HepG2 (cell line): ENCODE measurements at regions not wholly inside any gene's neighbourhood (a gene's known extent, or its start where the extent isn't known, plus 50 kb on each side); places are given as distances from the start of the nearest gene placed in this dataset.

Source experiments
- BHLHE40 ChIP-seq: IDR thresholded peaks from 2 replicates; pipeline ENCODE4 v1.6.1; 2011; ENCODE audit warnings: low read length, improper control_type of control experiment
- CAMTA2 ChIP-seq: sonication (generic); formaldehyde crosslinking; IDR thresholded peaks from 2 replicates; pipeline ENCODE4 v1.4.0; 2020; ENCODE audit warnings: mild to moderate bottlenecking, missing genetic modification reagents, borderline replicate concordance
- FOXA1 ChIP-seq, 2 experiments: fragments of 450-650 bp in 1 of 2; sonication (generic) in 1 of 2; formaldehyde crosslinking in 1 of 2; IDR thresholded peaks; 2 replicates each; pipeline versions ENCODE4 v1.4.0 to v1.6.1; 2016 to 2020; ENCODE audit warnings: missing genetic modification reagents in 1 of 2
- NPAS2 ChIP-seq: sonication (generic); formaldehyde crosslinking; IDR thresholded peaks from 2 replicates; pipeline ENCODE4 v1.8.0; 2022; ENCODE audit warnings: mild to moderate bottlenecking, missing genetic modification reagents, borderline replicate concordance
- SATB2 ChIP-seq: sonication (generic); formaldehyde crosslinking; IDR thresholded peaks from 2 replicates; pipeline ENCODE4 v1.5.0; 2020; ENCODE audit warnings: missing genetic modification reagents
- SIX4 ChIP-seq: sonication (generic); formaldehyde crosslinking; IDR thresholded peaks from 2 replicates; pipeline ENCODE4 v1.4.0; 2020; ENCODE audit warnings: missing genetic modification reagents
- SMC3 ChIP-seq: IDR thresholded peaks from 2 replicates; pipeline ENCODE4 v1.6.1; 2011; ENCODE audit warnings: low read length, improper control_type of control experiment
- SOX6 ChIP-seq, 2 experiments: fragments of 450-650 bp in 1 of 2; sonication (generic) in 1 of 2; formaldehyde crosslinking in 1 of 2; IDR thresholded peaks; 2 replicates each; pipeline versions ENCODE4 v1.4.0 to v1.6.1; 2017 to 2020; ENCODE audit warnings: antibody characterized with exemption in 1 of 2, mild to moderate bottlenecking in 1 of 2, missing genetic modification reagents in 1 of 2
- TAF15 ChIP-seq: fragments of 200-400 bp; formaldehyde crosslinking; IDR thresholded peaks from one replicate; pipeline ENCODE4 v1.6.1; 2018; ENCODE audit warnings: mild to moderate bottlenecking, low read depth, low read length; ENCODE audit not compliant: poor library complexity, severe bottlenecking
- TSC22D2 ChIP-seq: sonication (generic); formaldehyde crosslinking; IDR thresholded peaks from 2 replicates; pipeline ENCODE4 v1.5.1; 2020; ENCODE audit warnings: missing genetic modification reagents, mild to moderate bottlenecking, borderline replicate concordance
- ZNF12 ChIP-seq: sonication (generic); formaldehyde crosslinking; IDR thresholded peaks from 2 replicates; pipeline ENCODE4 v1.5.0; 2020; ENCODE audit warnings: missing genetic modification reagents
- ZNF33B ChIP-seq: sonication (generic); formaldehyde crosslinking; IDR thresholded peaks from 2 replicates; pipeline ENCODE4 v1.5.1; 2020; ENCODE audit warnings: mild to moderate bottlenecking, missing genetic modification reagents
- ZNF709 ChIP-seq: sonication (generic); formaldehyde crosslinking; IDR thresholded peaks from 2 replicates; pipeline ENCODE4 v1.5.0; 2020; ENCODE audit warnings: mild to moderate bottlenecking, missing genetic modification reagents
- ZNF841 ChIP-seq: sonication (generic); formaldehyde crosslinking; IDR thresholded peaks from 2 replicates; pipeline ENCODE4 v1.8.1; 2023; ENCODE audit warnings: missing genetic modification reagents, borderline replicate concordance
- TF ChIP-seq, protein P1 (sequence below): sonication (generic); formaldehyde crosslinking; IDR thresholded peaks from 2 replicates; pipeline ENCODE4 v1.5.0; 2020; ENCODE audit warnings: mild to moderate bottlenecking, missing genetic modification reagents, borderline replicate concordance
- TF ChIP-seq, protein P2 (sequence below): IDR thresholded peaks from 2 replicates; pipeline ENCODE4 v1.6.1; 2016; ENCODE audit warnings: missing biosample characterization, missing genetic modification reagents, low read depth
- TF ChIP-seq, protein P3 (sequence below): sonication (generic); formaldehyde crosslinking; IDR thresholded peaks from 2 replicates; pipeline ENCODE4 v1.8.0; 2022; ENCODE audit warnings: mild to moderate bottlenecking, missing genetic modification reagents
- TF ChIP-seq, protein P4 (sequence below), 2 experiments: IDR thresholded peaks; 2 replicates each; pipeline ENCODE4 v1.6.1; 2011 to 2012; ENCODE audit warnings: low read length in 2 of 2, borderline replicate concordance in 1 of 2, low read depth in 1 of 2, mild to moderate bottlenecking in 1 of 2, moderate library complexity in 1 of 2

DNA sequence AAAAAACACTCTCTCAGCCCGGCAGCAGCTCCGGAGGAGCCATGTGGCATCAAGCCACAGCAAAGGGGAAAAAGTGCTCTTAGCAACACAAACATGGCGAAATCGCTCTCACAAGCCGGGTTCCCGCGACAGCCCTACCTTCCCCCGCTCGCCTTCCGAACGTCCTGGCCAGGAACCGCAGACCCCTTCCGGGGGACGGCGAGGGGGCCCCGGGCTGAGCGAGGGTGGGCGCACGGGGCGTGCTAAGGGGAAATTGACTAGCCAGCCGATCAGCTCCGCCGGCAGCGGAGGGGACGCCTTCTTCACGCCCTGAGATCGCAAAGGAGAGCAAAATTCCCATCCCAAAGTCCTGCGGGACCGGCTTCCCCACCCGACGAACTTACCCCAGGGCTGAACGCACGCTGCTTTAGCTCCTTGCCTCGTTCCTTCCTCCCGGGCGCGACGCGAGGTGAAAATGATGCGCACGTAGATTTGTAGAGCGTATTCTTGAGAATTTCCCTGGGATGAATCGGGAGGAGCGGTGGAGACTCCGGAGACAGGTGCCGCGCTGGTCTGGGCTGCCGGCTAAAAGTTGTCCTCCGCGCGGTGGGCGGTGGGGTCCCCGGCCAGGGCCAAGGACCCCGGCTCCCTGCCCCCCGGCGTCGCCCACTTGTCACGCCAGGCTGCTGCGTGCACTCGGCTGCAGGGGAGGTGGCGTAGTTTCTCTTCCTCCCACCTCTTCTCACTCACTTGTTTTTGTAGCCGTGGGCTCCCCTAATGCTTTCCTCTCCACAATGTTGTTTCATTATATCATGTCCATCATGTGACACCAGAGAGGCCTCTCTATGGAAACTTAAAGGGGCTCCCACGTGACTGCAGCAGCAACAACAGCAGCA is 220.1 kb upstream of the MKLN1 start (continued):
- TF ChIP-seq, protein P1, sequence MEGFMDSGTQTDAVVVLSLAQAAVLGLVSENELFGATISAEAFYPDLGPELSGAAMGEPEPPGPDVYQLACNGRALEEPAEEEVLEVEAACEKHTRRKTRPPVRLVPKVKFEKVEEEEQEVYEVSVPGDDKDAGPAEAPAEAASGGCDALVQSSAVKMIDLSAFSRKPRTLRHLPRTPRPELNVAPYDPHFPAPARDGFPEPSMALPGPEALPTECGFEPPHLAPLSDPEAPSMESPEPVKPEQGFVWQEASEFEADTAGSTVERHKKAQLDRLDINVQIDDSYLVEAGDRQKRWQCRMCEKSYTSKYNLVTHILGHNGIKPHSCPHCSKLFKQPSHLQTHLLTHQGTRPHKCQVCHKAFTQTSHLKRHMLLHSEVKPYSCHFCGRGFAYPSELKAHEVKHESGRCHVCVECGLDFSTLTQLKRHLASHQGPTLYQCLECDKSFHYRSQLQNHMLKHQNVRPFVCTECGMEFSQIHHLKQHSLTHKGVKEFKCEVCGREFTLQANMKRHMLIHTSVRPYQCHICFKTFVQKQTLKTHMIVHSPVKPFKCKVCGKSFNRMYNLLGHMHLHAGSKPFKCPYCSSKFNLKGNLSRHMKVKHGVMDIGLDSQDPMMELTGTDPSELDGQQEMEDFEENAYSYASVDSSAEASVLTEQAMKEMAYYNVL (CRISPR knock-in tag), result peak; percentile 33; the same call in 1 of the 2 replicates
- no peak for TF ChIP-seq FOXA1 (IDR thresholded peaks at IDR 0.05)
- no peak for TF ChIP-seq FOXA1 (CRISPR knock-in tag; IDR thresholded peaks at IDR 0.05)
- no peak for TF ChIP-seq SATB2
- TF ChIP-seq CAMTA2 (CRISPR knock-in tag), result no peak
- no peak for TF ChIP-seq ZNF841 (CRISPR knock-in tag)
- peak; percentile 56; the same call in 1 of the 2 replicates for TF ChIP-seq BHLHE40
- TF ChIP-seq SMC3, result no peak
- no peak for TF ChIP-seq ZNF12
- TF ChIP-seq NPAS2 (CRISPR knock-in tag), result no peak
- TF ChIP-seq, protein P2, sequence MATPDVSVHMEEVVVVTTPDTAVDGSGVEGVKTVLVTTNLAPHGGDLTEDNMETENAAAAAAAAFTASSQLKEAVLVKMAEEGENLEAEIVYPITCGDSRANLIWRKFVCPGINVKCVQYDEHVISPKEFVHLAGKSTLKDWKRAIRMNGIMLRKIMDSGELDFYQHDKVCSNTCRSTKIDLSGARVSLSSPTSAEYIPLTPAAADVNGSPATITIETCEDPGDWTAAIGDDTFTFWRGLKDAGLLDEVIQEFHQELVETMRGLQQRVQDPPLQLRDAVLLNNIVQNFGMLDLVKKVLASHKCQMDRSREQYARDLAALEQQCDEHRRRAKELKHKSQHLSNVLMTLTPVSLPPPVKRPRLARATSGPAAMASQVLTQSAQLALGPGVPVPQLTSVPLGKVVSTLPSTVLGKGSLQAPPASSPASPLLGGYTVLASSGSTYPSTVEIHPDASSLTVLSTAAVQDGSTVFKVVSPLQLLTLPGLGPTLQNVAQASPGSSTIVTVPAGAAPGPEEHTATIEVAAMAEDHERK (CRISPR knock-in tag), result no peak
- TF ChIP-seq TAF15, result no peak
- TF ChIP-seq, protein P3, sequence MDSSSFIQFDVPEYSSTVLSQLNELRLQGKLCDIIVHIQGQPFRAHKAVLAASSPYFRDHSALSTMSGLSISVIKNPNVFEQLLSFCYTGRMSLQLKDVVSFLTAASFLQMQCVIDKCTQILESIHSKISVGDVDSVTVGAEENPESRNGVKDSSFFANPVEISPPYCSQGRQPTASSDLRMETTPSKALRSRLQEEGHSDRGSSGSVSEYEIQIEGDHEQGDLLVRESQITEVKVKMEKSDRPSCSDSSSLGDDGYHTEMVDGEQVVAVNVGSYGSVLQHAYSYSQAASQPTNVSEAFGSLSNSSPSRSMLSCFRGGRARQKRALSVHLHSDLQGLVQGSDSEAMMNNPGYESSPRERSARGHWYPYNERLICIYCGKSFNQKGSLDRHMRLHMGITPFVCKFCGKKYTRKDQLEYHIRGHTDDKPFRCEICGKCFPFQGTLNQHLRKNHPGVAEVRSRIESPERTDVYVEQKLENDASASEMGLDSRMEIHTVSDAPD, result no peak
- no peak for TF ChIP-seq ZNF709 (CRISPR knock-in tag)
- no peak for TF ChIP-seq ZNF33B
- TF ChIP-seq SIX4 (CRISPR knock-in tag), result no peak
- TF ChIP-seq SOX6 (IDR thresholded peaks at IDR 0.05), result no peak
- TF ChIP-seq SOX6 (CRISPR knock-in tag; IDR thresholded peaks at IDR 0.05), result 0 out of 2 replicates have a peak, but pooled peaks have one; percentile 37
- TF ChIP-seq, protein P4, sequence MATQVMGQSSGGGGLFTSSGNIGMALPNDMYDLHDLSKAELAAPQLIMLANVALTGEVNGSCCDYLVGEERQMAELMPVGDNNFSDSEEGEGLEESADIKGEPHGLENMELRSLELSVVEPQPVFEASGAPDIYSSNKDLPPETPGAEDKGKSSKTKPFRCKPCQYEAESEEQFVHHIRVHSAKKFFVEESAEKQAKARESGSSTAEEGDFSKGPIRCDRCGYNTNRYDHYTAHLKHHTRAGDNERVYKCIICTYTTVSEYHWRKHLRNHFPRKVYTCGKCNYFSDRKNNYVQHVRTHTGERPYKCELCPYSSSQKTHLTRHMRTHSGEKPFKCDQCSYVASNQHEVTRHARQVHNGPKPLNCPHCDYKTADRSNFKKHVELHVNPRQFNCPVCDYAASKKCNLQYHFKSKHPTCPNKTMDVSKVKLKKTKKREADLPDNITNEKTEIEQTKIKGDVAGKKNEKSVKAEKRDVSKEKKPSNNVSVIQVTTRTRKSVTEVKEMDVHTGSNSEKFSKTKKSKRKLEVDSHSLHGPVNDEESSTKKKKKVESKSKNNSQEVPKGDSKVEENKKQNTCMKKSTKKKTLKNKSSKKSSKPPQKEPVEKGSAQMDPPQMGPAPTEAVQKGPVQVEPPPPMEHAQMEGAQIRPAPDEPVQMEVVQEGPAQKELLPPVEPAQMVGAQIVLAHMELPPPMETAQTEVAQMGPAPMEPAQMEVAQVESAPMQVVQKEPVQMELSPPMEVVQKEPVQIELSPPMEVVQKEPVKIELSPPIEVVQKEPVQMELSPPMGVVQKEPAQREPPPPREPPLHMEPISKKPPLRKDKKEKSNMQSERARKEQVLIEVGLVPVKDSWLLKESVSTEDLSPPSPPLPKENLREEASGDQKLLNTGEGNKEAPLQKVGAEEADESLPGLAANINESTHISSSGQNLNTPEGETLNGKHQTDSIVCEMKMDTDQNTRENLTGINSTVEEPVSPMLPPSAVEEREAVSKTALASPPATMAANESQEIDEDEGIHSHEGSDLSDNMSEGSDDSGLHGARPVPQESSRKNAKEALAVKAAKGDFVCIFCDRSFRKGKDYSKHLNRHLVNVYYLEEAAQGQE (IDR thresholded peaks at IDR 0.05; ENCODE audit: borderline replicate concordance in 1 of 2, low read depth in 1 of 2, low read length in 2 of 2), result no peak
- no peak; the same call in 1 of the 2 replicates for TF ChIP-seq TSC22D2
